ENCODE measurements at regions not wholly inside any gene's neighbourhood (a gene's known extent, or its start where the extent isn't known, plus 50 kb on each side); places are given as distances from the start of the nearest gene placed in this dataset.

DNA sequence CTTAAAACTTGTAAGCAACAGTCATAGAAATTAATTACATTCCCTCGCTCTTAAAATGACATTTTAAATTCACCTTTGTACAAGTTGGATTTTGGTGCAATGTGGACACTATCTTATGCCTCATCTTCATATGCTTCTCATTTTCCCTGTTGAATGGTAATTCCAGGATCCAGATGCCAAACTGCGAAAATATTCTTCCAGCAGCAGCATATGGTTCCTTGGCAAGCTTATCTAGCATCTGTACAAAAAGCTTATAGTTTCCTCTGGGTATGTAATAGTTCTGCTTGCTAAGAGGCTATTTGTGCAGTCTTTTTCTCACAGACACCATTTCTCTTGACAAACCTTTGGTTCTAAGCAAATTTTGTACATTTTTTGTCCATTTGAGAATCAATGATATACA lies 2079.7 kb upstream of the AGA start:
- no peaks in the 10 kb centered on the region for H3K36me3 ChIP-seq (ENCODE audit: insufficient read depth, low read length, poor library complexity, severe bottlenecking)
- POLR2A ChIA-PET (ENCODE audit: low non-redundant PET) = no interaction called here
- H3K4me1 ChIP-seq (ENCODE audit: insufficient read depth, low read length, poor library complexity, severe bottlenecking) = no peaks in the 10 kb centered on the region
- no TSS peak for BruUV-seq (replicated peaks)
- TF ChIP-seq EZH2 (IDR thresholded peaks at IDR 0.05; ENCODE audit: borderline replicate concordance, low read depth, low read length, poor library complexity, severe bottlenecking) (no peak), CTCF (conservative IDR thresholded peaks at IDR 0.05; ENCODE audit: low read depth, low read length) (no peak)
- DNase-seq (ENCODE audit: low spot score) = no peak
- H3K4me3 ChIP-seq (ENCODE audit: low read depth, low read length, poor library complexity, severe bottlenecking) = no peak overlapping the region
- CTCF ChIA-PET = no interaction called here
- H3K27ac ChIP-seq (ENCODE audit: low read depth, low read length, poor library complexity, severe bottlenecking) = no peak overlapping the region
- no peaks in the 10 kb centered on the region for H3K27me3 ChIP-seq (replicated peaks; ENCODE audit: insufficient read depth, low read depth, low read length, poor library complexity)
- no peaks in the 10 kb centered on the region for H3K9me3 ChIP-seq (ENCODE audit: low read depth, low read length, poor library complexity, severe bottlenecking)
- intact Hi-C loops (cut with micrococcal nuclease; ENCODE audit: unreplicated experiment) = no loop called here

- no peak for TF ChIP-seq CTCF (conservative IDR thresholded peaks at IDR 0.05; ENCODE audit: low read depth, low read length)
- TF ChIP-seq EZH2 (IDR thresholded peaks at IDR 0.05; ENCODE audit: borderline replicate concordance, low read depth, low read length, poor library complexity, severe bottlenecking) = no peak
- H3K36me3 ChIP-seq (ENCODE audit: insufficient read depth, low read length, poor library complexity, severe bottlenecking) = no peaks in the 10 kb centered on the region
- intact Hi-C loops (cut with micrococcal nuclease; ENCODE audit: unreplicated experiment) = no loop called here
- DNase-seq (ENCODE audit: low spot score) = no peak
- BruUV-seq (replicated peaks) = no TSS peak
- H3K4me3 ChIP-seq (ENCODE audit: low read depth, low read length, poor library complexity, severe bottlenecking) = no peak overlapping the region
- POLR2A ChIA-PET (ENCODE audit: low non-redundant PET) = no interaction called here
- H3K9me3 ChIP-seq (ENCODE audit: low read depth, low read length, poor library complexity, severe bottlenecking) = no peaks in the 10 kb centered on the region
- CTCF ChIA-PET = no interaction called here
- H3K27ac ChIP-seq (ENCODE audit: low read depth, low read length, poor library complexity, severe bottlenecking) = no peak overlapping the region
- H3K4me1 ChIP-seq (ENCODE audit: insufficient read depth, low read length, poor library complexity, severe bottlenecking) = no peaks in the 10 kb centered on the region
- H3K27me3 ChIP-seq (replicated peaks; ENCODE audit: insufficient read depth, low read depth, low read length, poor library complexity) = no peaks in the 10 kb centered on the region
Observed at GRCh38 chr4:179530958-179531357, 2088.7 kb upstream of the AGA start.

DNA sequence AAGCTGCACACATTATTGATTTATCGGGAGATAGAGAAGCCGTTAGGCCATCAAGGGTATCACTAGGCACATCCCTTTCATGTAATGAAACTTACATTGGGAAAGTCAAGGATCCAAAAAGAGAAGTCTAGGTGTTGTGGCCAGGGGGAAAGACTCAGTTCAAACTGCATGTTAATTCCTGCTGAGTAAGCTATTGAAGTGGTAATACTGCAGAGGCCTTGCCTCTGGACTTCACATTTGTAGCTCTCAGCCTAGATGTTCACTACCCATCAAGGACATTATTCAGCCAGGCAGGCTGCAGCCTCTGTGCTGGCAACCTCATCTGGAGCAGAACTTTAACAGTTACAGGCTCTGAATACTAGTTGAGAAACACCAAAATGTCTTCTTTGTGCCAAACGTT lies 2094.5 kb upstream of the AGA start:
- ChIA-PET CTCF (interaction anchor here (0.6 kb wide), 1 partner anchor 1481 kb away, joined by 6 read pairs; no protein-coding TSS in a partner anchor), POLR2A (ENCODE audit: low non-redundant PET) (no interaction called here)
- H3K9me3 ChIP-seq (ENCODE audit: low read depth, low read length, poor library complexity, severe bottlenecking) = no peaks in the 10 kb centered on the region
- TF ChIP-seq CTCF (conservative IDR thresholded peaks at IDR 0.05; ENCODE audit: low read depth, low read length) = no peak
- no peak for TF ChIP-seq EZH2 (IDR thresholded peaks at IDR 0.05; ENCODE audit: borderline replicate concordance, low read depth, low read length, poor library complexity, severe bottlenecking)
- no peak overlapping the region for H3K4me3 ChIP-seq (ENCODE audit: low read depth, low read length, poor library complexity, severe bottlenecking)
- H3K27me3 ChIP-seq (replicated peaks; ENCODE audit: insufficient read depth, low read depth, low read length, poor library complexity) = no peaks in the 10 kb centered on the region
- DNase-seq (ENCODE audit: low spot score) = no peak
- intact Hi-C loops (cut with micrococcal nuclease; ENCODE audit: unreplicated experiment) = no loop called here
- H3K27ac ChIP-seq (ENCODE audit: low read depth, low read length, poor library complexity, severe bottlenecking) = no peak overlapping the region
- no TSS peak for BruUV-seq (replicated peaks)
- H3K36me3 ChIP-seq (ENCODE audit: insufficient read depth, low read length, poor library complexity, severe bottlenecking) = no peaks in the 10 kb centered on the region
- H3K4me1 ChIP-seq (ENCODE audit: insufficient read depth, low read length, poor library complexity, severe bottlenecking) = no peaks in the 10 kb centered on the region
